AG04450 (cell line): ENCODE measurements at regions not wholly inside any gene's neighbourhood (a gene's known extent, or its start where the extent isn't known, plus 50 kb on each side); places are given as distances from the start of the nearest gene placed in this dataset.

Experiments
- CTCF ChIA-PET: fragments of 300-600, 350-600 bp; formaldehyde crosslinking; extraction: SDS; loops from one replicate; lab custom pipeline; 2022; ENCODE audit warnings: antibody characterized with exemption, inconsistent platforms; lab: Charles Lee
- POLR2A ChIA-PET: fragments of 350-600 bp; formaldehyde crosslinking; extraction: SDS; loops from one replicate; lab custom pipeline; 2021; ENCODE audit warnings: antibody characterized with exemption, inconsistent platforms; lab: Yijun Ruan, JAX
- DNase-seq: peaks from one replicate; pipeline ENCODE4 v3.0.0-alpha.2; 2011; ENCODE audit warnings: low read depth, low spot score
- H3K27ac ChIP-seq: one replicate; pipeline ENCODE4 v1.5.1; 2012; ENCODE audit warnings: low read depth, low read length, control low read depth
- H3K27me3 ChIP-seq: one replicate; pipeline ENCODE4 v1.6.0; 2012; ENCODE audit warnings: low read length; ENCODE audit not compliant: control insufficient read depth, insufficient read depth
- H3K4me3 ChIP-seq: 2 replicates; pipeline ENCODE4 v1.5.1; 2011; ENCODE audit warnings: mild to moderate bottlenecking, low read depth, low read length, control low read depth
- H3K9me3 ChIP-seq: 2 replicates; pipeline ENCODE4 v1.5.1; 2012; ENCODE audit warnings: low read length; ENCODE audit not compliant: control insufficient read depth, insufficient read depth
- CTCF ChIP-seq: IDR thresholded peaks from 2 replicates; pipeline ENCODE4 v1.5.1; 2011; ENCODE audit warnings: low read depth, low read length, control low read depth, inconsistent platforms

- POLR2A ChIA-PET = no interaction called here
- no peak overlapping the region for H3K4me3 ChIP-seq
- H3K27ac ChIP-seq = no peak overlapping the region
- CTCF ChIA-PET = interaction anchor here (0.6 kb wide), 1 partner anchor 454 kb away, joined by 3 read pairs; no protein-coding TSS in a partner anchor
- no peak for TF ChIP-seq CTCF
- DNase-seq = no peak
- H3K9me3 ChIP-seq = no peaks in the 10 kb centered on the region
- H3K27me3 ChIP-seq = no peaks in the 10 kb centered on the region
These were observed 737.4 kb downstream of the MRPL39 start for GRCh38 chr21:24869862-24870261.

GRCh38 chr21:24868117-24868516, 739.2 kb downstream of the MRPL39 start:
- ChIA-PET CTCF (no interaction called here), POLR2A (no interaction called here)
- no peak for DNase-seq
- Histone ChIP-seq H3K27ac (no peak overlapping the region), H3K9me3 (no peaks in the 10 kb centered on the region), H3K4me3 (no peak overlapping the region), H3K27me3 (no peaks in the 10 kb centered on the region)
- TF ChIP-seq CTCF = no peak

GRCh38 chr21:24861471-24861870, 745.8 kb downstream of the MRPL39 start:
- ChIA-PET POLR2A (no interaction called here), CTCF (no interaction called here)
- no peak for DNase-seq
- no peak overlapping the region for H3K4me3 ChIP-seq
- no peak for TF ChIP-seq CTCF
- no peaks in the 10 kb centered on the region for H3K9me3 ChIP-seq
- H3K27ac ChIP-seq = no peak overlapping the region
- H3K27me3 ChIP-seq = no peaks in the 10 kb centered on the region

GRCh38 chr21:24856326-24856725, 751.0 kb downstream of the MRPL39 start:
- no peak for DNase-seq
- Histone ChIP-seq H3K9me3 (no peaks in the 10 kb centered on the region), H3K27me3 (no peaks in the 10 kb centered on the region), H3K27ac (no peak overlapping the region), H3K4me3 (no peak overlapping the region)
- ChIA-PET POLR2A (no interaction called here), CTCF (no interaction called here)
- TF ChIP-seq CTCF = no peak

GRCh38 chr21:24852610-24853195, 754.6 kb downstream of the MRPL39 start:
- no peak overlapping the region for H3K27ac ChIP-seq
- no peaks in the 10 kb centered on the region for H3K9me3 ChIP-seq
- H3K4me3 ChIP-seq = no peak overlapping the region
- no peak for TF ChIP-seq CTCF
- ChIA-PET CTCF (no interaction called here), POLR2A (no interaction called here)
- no peak for DNase-seq
- H3K27me3 ChIP-seq = no peaks in the 10 kb centered on the region
